Stimulated activated CD8-positive, alpha-beta memory T cell treated with anti-CD3 and anti-CD28 coated beads, Interleukin-7, amount 100 ng/mL, for 24 hours (primary cell): ENCODE measurements at regions not wholly inside any gene's neighbourhood (a gene's known extent, or its start where the extent isn't known, plus 50 kb on each side); places are given as distances from the start of the nearest gene placed in this dataset.
"Not testable (repeated sequence)": the region's sequence is repeated elsewhere in the genome, so short reads cannot be mapped to it uniquely, and the experiment has no call there.

Experiments
- DNase-seq: peaks from one replicate; pipeline ENCODE4 v3.0.0-alpha.2; 2020; ENCODE audit warnings: low read depth

- DNase-seq, result no peak
Measured at GRCh38 chr14:96686126-96686525, 111.1 kb upstream of the VRK1 start.

GRCh38 chr14:96688629-96689028, 108.6 kb upstream of the VRK1 start:
- no peak for DNase-seq

- DNase-seq, result no peak
Measured at GRCh38 chr14:96690713-96691383, 106.3 kb upstream of the VRK1 start.

GRCh38 chr14:96693252-96693820, 103.8 kb upstream of the VRK1 start:
- DNase-seq, result no peak

GRCh38 chr14:96693987-96694386, 103.2 kb upstream of the VRK1 start:
- no peak for DNase-seq

- DNase-seq, result no peak
Measured at GRCh38 chr14:96698960-96699539, 98.1 kb upstream of the VRK1 start.

GRCh38 chr14:96699666-96700065, 97.5 kb upstream of the VRK1 start:
- no peak for DNase-seq

GRCh38 chr14:96702831-96703230, 94.4 kb upstream of the VRK1 start:
- no peak for DNase-seq

GRCh38 chr14:96705422-96706092, 91.6 kb upstream of the VRK1 start:
- DNase-seq, result no peak

- no peak for DNase-seq
Measured at GRCh38 chr14:96706893-96707292, 90.3 kb upstream of the VRK1 start.

GRCh38 chr14:96710060-96710666, 87.0 kb upstream of the VRK1 start:
- no peak for DNase-seq

GRCh38 chr14:96711559-96712267, 85.5 kb upstream of the VRK1 start:
- DNase-seq, result no peak

GRCh38 chr14:96713426-96713825, 83.8 kb upstream of the VRK1 start:
- no peak for DNase-seq

GRCh38 chr14:96714537-96714936, 82.6 kb upstream of the VRK1 start:
- DNase-seq, result not testable (repeated sequence)

- DNase-seq, result no peak
Measured at GRCh38 chr14:96717116-96717515, 80.1 kb upstream of the VRK1 start.

GRCh38 chr14:96718407-96718806, 78.8 kb upstream of the VRK1 start:
- DNase-seq, result no peak

GRCh38 chr14:96720702-96721101, 76.5 kb upstream of the VRK1 start:
- DNase-seq, result not testable (repeated sequence)

- DNase-seq, result no peak
Measured at GRCh38 chr14:96722736-96723135, 74.4 kb upstream of the VRK1 start.

- no peak for DNase-seq
Measured at GRCh38 chr14:96723946-96724345, 73.2 kb upstream of the VRK1 start.

- DNase-seq, result no peak
Measured at GRCh38 chr14:96725232-96725631, 72.0 kb upstream of the VRK1 start.

- DNase-seq, result no peak
Measured at GRCh38 chr14:96727073-96727472, 70.1 kb upstream of the VRK1 start.

- DNase-seq, result no peak
Measured at GRCh38 chr14:96727491-96727890, 69.7 kb upstream of the VRK1 start.
